ENCODE measurements at regions not wholly inside any gene's neighbourhood (a gene's known extent, or its start where the extent isn't known, plus 50 kb on each side); places are given as distances from the start of the nearest gene placed in this dataset.

GRCh38 chr6:133001040-133001565 is 186.7 kb downstream of the RPS12 start:
- Mint-ChIP-seq H3K27ac (no peak overlapping the region), H3K9me3 (peaks cover 19% of the 10 kb centered on the region), H3K4me3 (no peak overlapping the region), H3K36me3 (ENCODE audit: low read depth) (no peaks in the 10 kb centered on the region), H3K27me3 (ENCODE audit: low read depth, poor library complexity) (no peaks in the 10 kb centered on the region), H3K4me1 (peaks cover 5% of the 10 kb centered on the region)
- TF ChIP-seq, protein P1, sequence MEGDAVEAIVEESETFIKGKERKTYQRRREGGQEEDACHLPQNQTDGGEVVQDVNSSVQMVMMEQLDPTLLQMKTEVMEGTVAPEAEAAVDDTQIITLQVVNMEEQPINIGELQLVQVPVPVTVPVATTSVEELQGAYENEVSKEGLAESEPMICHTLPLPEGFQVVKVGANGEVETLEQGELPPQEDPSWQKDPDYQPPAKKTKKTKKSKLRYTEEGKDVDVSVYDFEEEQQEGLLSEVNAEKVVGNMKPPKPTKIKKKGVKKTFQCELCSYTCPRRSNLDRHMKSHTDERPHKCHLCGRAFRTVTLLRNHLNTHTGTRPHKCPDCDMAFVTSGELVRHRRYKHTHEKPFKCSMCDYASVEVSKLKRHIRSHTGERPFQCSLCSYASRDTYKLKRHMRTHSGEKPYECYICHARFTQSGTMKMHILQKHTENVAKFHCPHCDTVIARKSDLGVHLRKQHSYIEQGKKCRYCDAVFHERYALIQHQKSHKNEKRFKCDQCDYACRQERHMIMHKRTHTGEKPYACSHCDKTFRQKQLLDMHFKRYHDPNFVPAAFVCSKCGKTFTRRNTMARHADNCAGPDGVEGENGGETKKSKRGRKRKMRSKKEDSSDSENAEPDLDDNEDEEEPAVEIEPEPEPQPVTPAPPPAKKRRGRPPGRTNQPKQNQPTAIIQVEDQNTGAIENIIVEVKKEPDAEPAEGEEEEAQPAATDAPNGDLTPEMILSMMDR (IDR thresholded peaks at IDR 0.05) = no peak
- DNase-seq = no peak

DNA sequence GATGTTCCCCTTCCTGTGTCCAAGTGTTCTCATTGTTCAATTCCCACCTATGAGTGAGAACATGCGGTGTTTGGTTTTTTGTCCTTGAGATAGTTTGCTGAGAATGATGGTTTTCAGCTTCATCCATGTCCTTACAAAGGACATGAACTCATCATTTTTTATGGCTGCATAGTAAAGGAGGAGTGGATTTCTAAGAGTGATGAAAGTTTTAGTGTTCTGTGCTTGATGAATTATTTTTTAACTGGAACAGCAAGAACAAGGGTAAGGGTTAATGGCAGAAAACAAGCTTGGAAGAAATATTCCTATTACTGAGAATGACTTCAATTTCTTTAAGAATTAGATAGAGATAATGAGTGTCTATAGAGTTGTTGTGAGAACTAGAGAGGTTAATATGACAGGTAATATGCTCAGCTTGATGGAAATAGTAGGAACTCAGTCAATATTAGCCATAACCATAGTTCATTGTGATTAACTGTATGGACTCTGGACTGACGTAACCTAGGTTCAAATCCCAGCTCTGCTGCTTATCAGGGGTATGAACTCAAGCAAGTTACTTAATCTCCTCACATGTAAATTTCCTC is 190.0 kb downstream of the RPS12 start:
- no peak for DNase-seq
- Mint-ChIP-seq H3K4me3 (no peak overlapping the region), H3K9me3 (peaks cover 19% of the 10 kb centered on the region), H3K4me1 (no peaks in the 10 kb centered on the region), H3K27ac (no peak overlapping the region), H3K36me3 (ENCODE audit: low read depth) (no peaks in the 10 kb centered on the region), H3K27me3 (ENCODE audit: low read depth, poor library complexity) (peaks cover 2% of the 10 kb centered on the region)
- TF ChIP-seq, protein P1 (IDR thresholded peaks at IDR 0.05) = no peak

DNA sequence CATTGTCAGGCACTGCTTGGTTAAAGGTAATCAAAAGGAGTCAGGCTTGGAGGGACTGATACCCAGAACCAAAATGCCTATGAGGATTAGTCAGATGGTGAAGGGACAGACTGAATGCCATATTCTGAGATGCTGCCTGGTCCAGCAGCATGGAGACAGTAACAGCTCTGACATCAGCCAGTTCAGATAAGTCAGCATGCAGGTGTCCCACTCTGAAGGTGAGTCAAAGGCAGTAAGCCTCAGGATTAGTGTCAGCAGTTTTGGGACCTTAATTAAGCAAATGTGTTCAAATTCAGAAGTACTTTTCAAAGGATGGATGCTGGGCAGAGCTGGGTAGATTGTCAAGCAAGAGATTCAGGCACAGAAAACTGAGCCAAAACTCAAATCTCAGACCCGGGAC is 198.4 kb downstream of the RPS12 start:
- TF ChIP-seq, protein P1 (IDR thresholded peaks at IDR 0.05) = no peak

GRCh38 chr6:133016631-133017030 is 202.3 kb downstream of the RPS12 start:
- H3K36me3 Mint-ChIP-seq (ENCODE audit: low read depth) = no peaks in the 10 kb centered on the region
- DNase-seq = no peak
- H3K4me3 Mint-ChIP-seq = no peak overlapping the region
- H3K9me3 Mint-ChIP-seq = no peaks in the 10 kb centered on the region
- peak overlapping the region; percentile 14 for H3K27ac Mint-ChIP-seq
- no peaks in the 10 kb centered on the region for H3K27me3 Mint-ChIP-seq (ENCODE audit: low read depth, poor library complexity)
- TF ChIP-seq, protein P1 (IDR thresholded peaks at IDR 0.05) = no peak
- peaks cover 6% of the 10 kb centered on the region for H3K4me1 Mint-ChIP-seq

More for the DNA sequence above, 198.4 kb downstream of the RPS12 start:
- DNase-seq = no peak
- Mint-ChIP-seq H3K4me3 (no peak overlapping the region), H3K27ac (no peak overlapping the region), H3K36me3 (ENCODE audit: low read depth) (no peaks in the 10 kb centered on the region), H3K4me1 (peaks cover 6% of the 10 kb centered on the region), H3K27me3 (ENCODE audit: low read depth, poor library complexity) (no peaks in the 10 kb centered on the region), H3K9me3 (no peaks in the 10 kb centered on the region)

DNA sequence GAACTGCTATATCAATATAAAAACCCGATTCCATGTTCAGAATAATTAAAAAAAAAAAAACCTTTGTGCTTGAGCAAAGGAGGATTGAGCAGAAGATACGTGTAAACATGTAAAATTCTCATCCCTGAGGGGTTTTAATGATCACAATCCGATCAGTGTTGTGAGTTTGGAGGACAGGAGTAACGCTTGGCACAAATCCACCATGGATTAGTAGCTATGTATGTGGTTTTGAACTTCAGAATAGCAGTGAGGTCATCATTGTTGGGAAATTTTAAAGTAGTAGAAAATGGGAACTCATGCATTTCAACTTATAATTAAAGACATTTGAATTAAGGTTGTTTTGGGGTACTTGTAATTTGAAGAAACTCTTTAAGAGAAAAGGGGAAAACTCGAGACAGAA is 203.2 kb downstream of the RPS12 start:
- TF ChIP-seq, protein P1 (IDR thresholded peaks at IDR 0.05) = no peak
- H3K27ac Mint-ChIP-seq = no peak overlapping the region
- H3K4me3 Mint-ChIP-seq = no peak overlapping the region
- no peaks in the 10 kb centered on the region for H3K36me3 Mint-ChIP-seq (ENCODE audit: low read depth)
- H3K4me1 Mint-ChIP-seq = peaks cover 6% of the 10 kb centered on the region
- H3K27me3 Mint-ChIP-seq (ENCODE audit: low read depth, poor library complexity) = no peaks in the 10 kb centered on the region
- H3K9me3 Mint-ChIP-seq = no peaks in the 10 kb centered on the region
- DNase-seq = no peak

DNA sequence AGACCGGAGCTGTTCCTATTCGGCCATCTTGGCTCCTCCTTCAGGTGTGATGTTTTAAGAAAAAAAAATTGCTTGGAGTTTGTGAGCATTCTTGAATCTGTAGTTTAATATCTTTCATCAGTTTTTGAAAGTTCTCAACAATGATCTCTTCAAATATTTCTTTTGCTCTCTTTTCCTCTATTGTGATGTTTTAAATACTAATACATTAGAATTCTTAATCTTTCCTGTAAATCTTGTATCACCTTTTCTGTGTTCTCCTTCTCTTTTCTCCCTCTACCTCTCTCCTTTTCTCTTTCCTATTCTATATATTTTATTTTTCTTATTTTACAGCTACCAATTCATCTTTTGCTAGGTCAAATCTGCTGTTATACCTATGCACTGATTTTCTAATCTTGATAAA is 212.3 kb downstream of the RPS12 start:
- H3K9me3 Mint-ChIP-seq = peaks cover 35% of the 10 kb centered on the region
- TF ChIP-seq, protein P1 (IDR thresholded peaks at IDR 0.05) = no peak
- H3K27me3 Mint-ChIP-seq (ENCODE audit: low read depth, poor library complexity) = no peaks in the 10 kb centered on the region
- no peak for DNase-seq
- H3K4me3 Mint-ChIP-seq = no peak overlapping the region
- H3K36me3 Mint-ChIP-seq (ENCODE audit: low read depth) = peaks cover 15% of the 10 kb centered on the region
- H3K4me1 Mint-ChIP-seq = no peaks in the 10 kb centered on the region
- no peak overlapping the region for H3K27ac Mint-ChIP-seq
